Nephron (organoid): ENCODE measurements at regions not wholly inside any gene's neighbourhood (a gene's known extent, or its start where the extent isn't known, plus 50 kb on each side); places are given as distances from the start of the nearest gene placed in this dataset.

Experiments
- H3K27ac Mint-ChIP-seq, 3 experiments: 2 replicates each; pipeline ENCODE4 v1.8.0; 2020; ENCODE audit warnings: mixed read lengths in 3 of 3, mild to moderate bottlenecking in 2 of 3, moderate library complexity in 1 of 3
- H3K27me3 Mint-ChIP-seq: 2 replicates; pipeline ENCODE4 v1.8.0; 2021; ENCODE audit warnings: low read depth, mild to moderate bottlenecking, moderate library complexity, mixed read lengths
- H3K36me3 Mint-ChIP-seq: 2 replicates; pipeline ENCODE4 v1.8.0; 2020; ENCODE audit warnings: low read depth, mixed read lengths
- H3K4me1 Mint-ChIP-seq: 2 replicates; pipeline ENCODE4 v1.8.0; 2020; ENCODE audit warnings: mixed read lengths
- H3K4me3 Mint-ChIP-seq, 3 experiments: 2 replicates each; pipeline ENCODE4 v1.8.0; 2020; ENCODE audit warnings: mild to moderate bottlenecking in 3 of 3, mixed read lengths in 3 of 3, moderate library complexity in 2 of 3
- H3K9me3 Mint-ChIP-seq: 2 replicates; pipeline ENCODE4 v1.8.0; 2020; ENCODE audit warnings: mixed read lengths
- TF ChIP-seq, protein P1 (sequence below), 3 experiments: fragments of 200-600 bp; sonication (generic); IDR thresholded peaks; one replicate each; pipeline ENCODE4 v1.5.0; 2021; ENCODE audit warnings: antibody characterized with exemption in 3 of 3; ENCODE audit not compliant: unreplicated experiment in 3 of 3

DNA sequence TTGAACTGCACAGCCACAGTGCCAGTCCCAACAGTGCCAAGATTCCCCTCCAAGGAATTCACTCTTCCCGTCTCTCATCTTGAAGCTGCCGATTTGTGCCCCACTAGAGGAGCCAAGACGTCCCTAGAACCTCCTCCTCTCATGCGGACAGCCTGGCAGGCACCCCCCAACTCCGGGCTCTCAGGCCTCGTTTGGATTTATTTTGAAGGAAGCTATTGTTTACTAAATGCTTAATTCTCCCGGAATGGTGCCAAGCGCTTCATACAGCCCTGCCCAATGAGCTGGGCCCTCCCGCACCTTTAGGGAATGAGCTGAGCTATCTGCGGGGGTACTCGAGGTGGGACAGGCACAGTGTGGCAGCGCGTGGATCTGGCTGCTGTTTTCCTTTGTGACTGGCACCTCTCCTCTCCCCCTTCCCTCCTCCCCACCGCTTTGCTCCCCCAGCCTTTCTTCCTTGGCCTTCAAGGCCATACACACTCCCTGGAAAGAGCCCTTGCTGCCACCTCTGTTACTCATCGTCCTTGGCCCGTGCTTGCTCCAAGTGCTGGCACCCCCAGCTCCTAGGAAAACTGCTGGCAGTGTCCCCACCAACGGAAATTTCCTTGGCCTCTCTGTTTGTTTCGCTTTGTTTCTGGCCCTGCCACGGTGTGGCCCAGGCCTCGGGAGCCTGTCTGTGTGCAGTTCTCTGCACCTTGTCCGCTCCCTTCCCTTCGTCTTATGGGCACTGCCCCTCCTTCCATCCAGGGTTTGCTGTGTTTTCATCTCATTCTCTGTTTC lies 49.9 kb upstream of the CDR2 start:
- H3K27ac Mint-ChIP-seq: peak overlapping the region; percentile 8 to 67 (median 62)
- H3K36me3 Mint-ChIP-seq: peaks cover 40% of the 10 kb centered on the region
- no peaks in the 10 kb centered on the region for H3K9me3 Mint-ChIP-seq
- TF ChIP-seq, protein P1, sequence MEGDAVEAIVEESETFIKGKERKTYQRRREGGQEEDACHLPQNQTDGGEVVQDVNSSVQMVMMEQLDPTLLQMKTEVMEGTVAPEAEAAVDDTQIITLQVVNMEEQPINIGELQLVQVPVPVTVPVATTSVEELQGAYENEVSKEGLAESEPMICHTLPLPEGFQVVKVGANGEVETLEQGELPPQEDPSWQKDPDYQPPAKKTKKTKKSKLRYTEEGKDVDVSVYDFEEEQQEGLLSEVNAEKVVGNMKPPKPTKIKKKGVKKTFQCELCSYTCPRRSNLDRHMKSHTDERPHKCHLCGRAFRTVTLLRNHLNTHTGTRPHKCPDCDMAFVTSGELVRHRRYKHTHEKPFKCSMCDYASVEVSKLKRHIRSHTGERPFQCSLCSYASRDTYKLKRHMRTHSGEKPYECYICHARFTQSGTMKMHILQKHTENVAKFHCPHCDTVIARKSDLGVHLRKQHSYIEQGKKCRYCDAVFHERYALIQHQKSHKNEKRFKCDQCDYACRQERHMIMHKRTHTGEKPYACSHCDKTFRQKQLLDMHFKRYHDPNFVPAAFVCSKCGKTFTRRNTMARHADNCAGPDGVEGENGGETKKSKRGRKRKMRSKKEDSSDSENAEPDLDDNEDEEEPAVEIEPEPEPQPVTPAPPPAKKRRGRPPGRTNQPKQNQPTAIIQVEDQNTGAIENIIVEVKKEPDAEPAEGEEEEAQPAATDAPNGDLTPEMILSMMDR (IDR thresholded peaks at IDR 0.05; ENCODE audit: unreplicated experiment in 3 of 3): no peak
- peaks cover 3% of the 10 kb centered on the region for H3K27me3 Mint-ChIP-seq
- peaks cover 6% of the 10 kb centered on the region for H3K4me1 Mint-ChIP-seq
- H3K4me3 Mint-ChIP-seq: no peak overlapping the region
